Stimulated activated CD8-positive, alpha-beta memory T cell treated with anti-CD3 and anti-CD28 coated beads, Interleukin-15, amount 100 ng/mL, for 4 hours (primary cell): ENCODE measurements at regions not wholly inside any gene's neighbourhood (a gene's known extent, or its start where the extent isn't known, plus 50 kb on each side); places are given as distances from the start of the nearest gene placed in this dataset.
A peak's percentile ranks its signal among the peaks of the same experiment; 100 is the strongest.
"Not testable (repeated sequence)": the region's sequence is repeated elsewhere in the genome, so short reads cannot be mapped to it uniquely, and the experiment has no call there.

Experiments used
- DNase-seq, 2 donors: peaks; one replicate each; pipeline ENCODE4 v3.0.0-alpha.2; 2020; ENCODE audit warnings: low read depth in 2 of 2

DNA sequence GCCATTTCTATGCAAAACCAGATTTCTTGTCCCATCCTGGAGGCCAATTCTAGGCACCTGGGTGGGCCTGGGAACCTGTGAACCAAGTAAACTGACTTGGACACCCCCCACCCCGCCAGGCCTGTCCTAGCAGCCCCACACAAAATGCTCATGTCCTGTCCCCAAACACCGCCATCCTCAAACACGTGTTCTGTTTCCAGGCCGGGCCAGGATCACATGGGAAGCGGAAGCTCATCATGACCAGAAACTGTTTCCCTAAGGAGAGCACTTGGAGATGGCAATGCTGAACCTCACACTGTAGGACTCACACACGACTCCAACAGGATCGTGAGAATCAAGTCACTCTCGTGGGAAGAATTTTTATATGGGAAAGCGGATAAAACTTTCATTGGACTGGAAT, 78.7 kb upstream of the DRD5 start:
- not testable (repeated sequence) for DNase-seq

DNA sequence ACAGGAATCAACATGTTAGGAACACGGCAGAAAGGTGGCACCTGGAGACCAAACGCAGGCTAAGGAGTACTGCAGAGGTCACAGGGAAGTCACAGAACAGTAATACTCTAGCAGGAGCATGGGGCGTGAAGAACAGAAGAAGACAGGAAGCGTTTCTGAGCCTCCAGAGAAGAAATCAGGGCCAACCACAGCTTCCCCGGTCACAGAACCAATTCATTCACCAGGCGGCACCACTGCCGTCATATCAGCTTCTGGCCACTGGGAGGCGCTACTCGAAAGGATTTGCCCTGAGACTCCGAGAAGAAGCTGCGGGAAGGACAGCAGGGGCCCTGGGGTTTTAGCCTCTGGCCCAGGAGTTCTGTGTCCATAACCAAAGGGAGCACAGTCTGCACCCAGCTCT, 78.0 kb upstream of the DRD5 start:
- peak in 1 of 2 donors; percentile 5 for DNase-seq

DNA sequence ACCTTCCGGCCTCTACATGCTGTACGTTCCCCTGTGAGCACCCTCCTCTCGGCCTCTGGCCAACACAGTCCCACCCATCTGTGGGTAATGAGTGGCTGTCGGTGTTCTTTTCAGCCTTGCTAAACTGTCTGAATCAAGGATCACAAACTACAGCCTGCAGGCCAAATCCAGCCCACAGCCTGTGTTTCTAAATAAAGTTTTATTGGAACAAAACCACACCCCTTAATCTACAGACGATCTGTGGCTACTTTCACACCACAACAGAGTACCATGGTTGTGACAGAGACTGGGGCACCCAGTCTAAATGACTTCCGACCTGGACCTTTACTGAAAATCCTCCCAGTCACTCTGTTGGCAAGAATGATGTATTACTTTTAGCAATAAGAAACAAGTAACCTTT, 77.3 kb upstream of the DRD5 start:
- not testable (repeated sequence) for DNase-seq

DNA sequence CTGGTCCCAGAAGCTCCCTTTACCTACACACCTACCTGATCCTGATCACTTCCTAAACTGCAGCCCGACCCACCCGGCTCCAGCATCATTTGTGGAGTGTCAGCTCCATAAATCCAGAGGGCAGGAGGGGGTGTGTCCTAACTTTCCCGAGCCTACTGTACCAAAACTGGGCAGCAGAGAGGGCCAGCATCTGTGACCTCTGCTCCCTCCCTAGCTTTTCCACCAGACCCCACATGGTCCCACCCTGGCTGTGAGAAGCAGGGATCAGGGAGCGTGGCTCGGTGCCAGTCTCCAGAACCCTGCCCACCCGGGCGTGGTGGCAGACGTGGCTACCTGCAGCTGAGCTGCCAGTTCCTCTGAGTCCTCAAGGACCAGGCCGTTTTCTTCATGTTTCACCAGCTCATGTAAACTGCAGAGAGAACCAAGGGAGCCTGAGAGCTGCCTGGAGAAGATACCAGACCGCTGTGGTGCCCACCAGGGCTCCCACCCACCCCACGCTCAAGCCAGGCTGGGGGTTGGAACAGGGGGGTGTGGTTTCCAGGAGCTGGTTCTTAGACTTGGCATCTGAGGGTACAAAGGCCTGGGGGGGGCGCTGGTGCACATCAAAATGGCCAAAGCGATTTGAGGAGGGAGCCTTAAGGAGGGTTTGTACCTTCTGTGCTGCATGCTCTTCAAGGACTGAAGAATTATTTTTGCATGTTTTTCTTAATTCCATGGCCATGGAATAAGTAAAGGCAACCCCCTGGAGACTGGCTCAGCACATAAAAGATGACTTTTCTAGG, 76.7 kb upstream of the DRD5 start:
- DNase-seq = no peak

DNA sequence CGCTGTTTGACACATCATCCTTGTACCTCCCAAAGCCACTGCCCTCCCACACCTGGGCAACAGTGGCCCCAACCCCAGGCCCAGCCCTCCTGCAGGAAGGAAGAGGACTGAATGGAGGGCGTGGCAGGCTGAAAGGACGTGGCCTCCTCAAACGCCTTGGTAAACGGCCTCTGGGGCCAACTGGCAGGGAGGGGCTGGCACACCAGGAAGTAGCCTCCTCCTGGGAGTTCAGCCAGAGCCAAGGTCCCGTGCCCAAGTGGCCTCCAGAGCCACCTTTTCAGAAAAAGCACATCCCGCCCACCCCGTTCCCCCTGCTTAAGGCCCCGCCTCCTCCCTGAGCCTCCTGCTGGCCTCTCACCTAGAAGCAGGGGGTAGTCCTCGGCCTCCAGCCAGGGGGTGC, 74.2 kb upstream of the DRD5 start:
- DNase-seq = not testable (repeated sequence)

DNA sequence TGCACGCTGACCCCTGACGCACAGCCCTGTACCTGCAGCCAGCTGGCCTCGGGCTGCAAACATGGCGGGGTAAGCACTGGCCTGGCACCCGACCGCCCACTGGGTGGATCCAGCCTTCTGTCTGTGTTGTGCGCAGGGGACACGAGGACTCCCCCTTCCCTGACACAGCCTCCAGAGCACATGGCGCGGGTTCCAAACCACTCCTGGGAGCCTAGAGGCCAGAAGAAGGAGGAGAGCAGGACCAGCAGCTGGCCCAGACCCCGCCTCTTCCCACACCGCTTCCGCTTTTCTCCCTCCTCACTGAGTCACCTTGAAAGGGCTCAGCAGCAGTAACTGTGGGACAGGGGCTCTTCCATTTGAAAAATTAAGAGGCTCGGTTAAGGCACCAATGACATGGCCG, 73.5 kb upstream of the DRD5 start:
- not testable (repeated sequence) for DNase-seq

DNA sequence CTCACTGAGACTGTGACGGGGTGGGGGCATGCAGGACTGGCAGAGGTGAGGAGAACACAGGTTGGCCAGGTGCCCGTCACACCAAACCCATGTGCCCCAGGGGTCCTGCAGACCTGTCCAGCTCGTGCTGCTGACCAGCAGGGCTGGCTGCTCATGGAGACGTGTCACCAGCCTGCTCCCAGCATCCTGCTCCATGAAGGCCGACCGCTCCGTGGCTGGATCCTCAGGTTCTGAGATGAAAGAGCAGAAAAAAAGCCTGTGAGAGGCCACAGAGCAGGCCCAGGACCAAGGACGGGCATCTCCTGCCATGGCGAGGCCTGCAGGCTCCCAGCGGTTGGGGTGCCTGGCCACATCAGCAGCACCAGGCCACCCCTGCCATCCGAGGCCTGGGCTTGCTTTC, 71.7 kb upstream of the DRD5 start:
- no peak for DNase-seq

DNA sequence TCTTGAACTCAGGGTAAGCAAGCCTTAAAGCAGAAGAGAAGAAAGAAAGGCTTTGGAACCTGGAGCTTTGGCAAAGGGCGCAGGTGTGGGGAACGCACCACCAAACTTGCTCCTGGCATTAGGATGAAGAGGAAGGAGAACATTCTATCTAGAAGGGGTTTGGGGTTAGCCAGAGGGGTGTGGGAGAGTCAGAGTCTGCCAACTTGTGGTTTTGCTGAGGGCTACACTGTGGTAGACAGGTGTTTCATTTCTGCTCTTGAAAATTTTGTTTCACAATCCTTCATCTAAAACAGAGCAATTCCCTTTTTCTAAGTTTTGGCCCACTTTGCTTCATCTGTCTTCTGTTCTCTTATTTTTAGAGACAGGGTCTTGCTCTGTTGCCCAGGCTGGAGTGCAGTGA, 66.2 kb upstream of the DRD5 start:
- not testable (repeated sequence) for DNase-seq

DNA sequence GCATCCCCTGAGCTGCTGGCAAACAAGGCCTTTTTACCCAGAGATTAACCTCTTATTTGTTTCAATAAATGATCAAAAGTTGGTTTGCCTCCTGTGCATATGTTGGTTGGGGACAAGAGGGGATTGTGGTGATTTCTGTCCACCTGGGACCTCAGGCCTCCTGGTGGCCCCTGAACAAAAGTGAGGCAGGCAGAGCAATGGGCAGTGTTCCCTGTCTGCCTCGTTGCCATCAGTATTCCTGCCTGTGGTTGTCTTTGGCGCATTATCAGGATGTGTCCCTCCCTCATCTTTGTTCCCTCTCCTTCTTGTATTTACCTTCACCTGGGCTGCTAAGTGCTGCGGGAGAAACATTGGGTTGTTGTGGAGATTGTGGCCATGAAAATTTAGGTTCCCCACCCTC, 65.3 kb upstream of the DRD5 start:
- DNase-seq = no peak

DNA sequence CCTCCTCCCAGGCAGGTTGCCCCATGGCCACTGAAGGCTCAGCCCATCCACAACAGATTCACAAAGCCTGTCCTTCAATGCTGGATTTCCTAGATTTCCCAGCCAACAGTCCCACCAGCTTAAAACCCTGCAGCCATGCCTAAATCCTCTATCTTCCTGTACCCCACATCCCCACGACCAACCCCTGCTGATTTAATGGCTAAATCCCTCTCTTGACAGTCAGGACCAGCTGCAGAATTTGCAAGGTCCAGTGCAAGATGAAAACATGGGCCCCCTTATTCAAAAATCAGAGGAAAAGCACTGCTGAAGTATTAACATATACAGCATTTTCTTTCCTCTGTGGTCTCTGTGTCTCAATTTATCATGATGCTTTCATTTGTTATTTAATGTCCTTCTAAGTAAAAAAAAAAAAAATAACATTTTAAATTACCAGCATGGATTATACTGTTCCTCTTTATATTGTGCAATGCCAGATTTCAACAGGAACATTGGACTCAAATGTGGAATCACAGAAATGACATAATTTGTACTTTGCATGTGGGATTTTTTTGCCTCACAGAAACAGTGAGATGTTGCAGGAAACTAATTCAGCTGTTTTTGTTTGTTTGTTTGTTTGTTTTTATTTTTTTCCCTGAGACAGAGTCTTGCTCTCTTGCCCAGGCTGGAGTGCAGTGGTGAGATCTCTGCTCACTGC, 63.0 kb upstream of the DRD5 start:
- DNase-seq = not testable (repeated sequence)

DNA sequence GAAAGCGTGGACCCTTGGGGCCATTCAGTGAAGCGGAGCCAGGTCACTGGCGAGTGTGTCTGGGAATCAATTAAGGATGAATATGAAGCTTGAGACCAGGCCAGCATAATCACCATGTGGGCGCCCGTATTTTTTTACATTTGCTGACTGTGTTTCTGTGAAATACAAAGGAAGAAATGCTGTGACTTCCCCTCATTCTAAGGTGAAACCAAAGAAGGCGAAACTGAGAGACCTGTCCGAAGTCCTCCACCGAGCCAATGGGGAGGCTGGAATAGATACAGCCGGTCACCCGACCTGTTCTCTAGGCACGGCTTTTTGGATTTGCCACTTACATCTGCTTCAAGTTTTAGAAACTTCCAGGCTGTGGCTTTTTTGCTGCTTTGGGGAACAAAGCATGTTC, 59.3 kb upstream of the DRD5 start:
- DNase-seq = not testable (repeated sequence)
